ENCODE measurements at regions not wholly inside any gene's neighbourhood (a gene's known extent, or its start where the extent isn't known, plus 50 kb on each side); places are given as distances from the start of the nearest gene placed in this dataset.

GRCh38 chr16:17843905-17844304 lies 373.1 kb upstream of the XYLT1 start:
- no peak for TF ChIP-seq ZNF530 (CRISPR knock-in tag; IDR thresholded peaks at IDR 0.05; ENCODE audit: low read depth)
- TF ChIP-seq SNAPC5 (CRISPR knock-in tag; IDR thresholded peaks at IDR 0.05; ENCODE audit: borderline replicate concordance) = no peak
- no peak for TF ChIP-seq REST (IDR thresholded peaks at IDR 0.05; ENCODE audit: borderline replicate concordance in 1 of 2, low read depth in 1 of 2, low read length in 2 of 2)
- no peak for TF ChIP-seq ZNF574 (CRISPR knock-in tag; IDR thresholded peaks at IDR 0.05)
- no peak for TF ChIP-seq RBFOX2 (IDR thresholded peaks at IDR 0.05; ENCODE audit: low read depth, low read length)
- TF ChIP-seq IRF9 (CRISPR knock-in tag; IDR thresholded peaks at IDR 0.05; ENCODE audit: borderline replicate concordance) = no peak
- TF ChIP-seq EZH2 (conservative IDR thresholded peaks at IDR 0.05; ENCODE audit: low read depth, low read length) = no peak
- TF ChIP-seq POLR2AphosphoS2 (IDR thresholded peaks at IDR 0.05; ENCODE audit: low read depth, low read length) = no peak
- TF ChIP-seq BATF2 (CRISPR knock-in tag; IDR thresholded peaks at IDR 0.05) = no peak

Data from HepG2 (cell line).